SK-N-SH treated with all-trans-retinoic acid at 6 μM for 48 hours (cell line): ENCODE measurements at regions not wholly inside any gene's neighbourhood (a gene's known extent, or its start where the extent isn't known, plus 50 kb on each side); places are given as distances from the start of the nearest gene placed in this dataset.

ENCODE experiments used
- CREB5 ChIP-seq: fragments of 250-450 bp; sonication (Bioruptor Pico); IDR thresholded peaks from 2 replicates; pipeline ENCODE4 v1.5.1; 2020; ENCODE audit warnings: low read depth, mild to moderate bottlenecking, moderate library complexity
- PATZ1 ChIP-seq: fragments of 250-450 bp; sonication (Bioruptor Pico); IDR thresholded peaks from 2 replicates; pipeline ENCODE4 v1.8.0; 2020; ENCODE audit warnings: mild to moderate bottlenecking, moderate library complexity, borderline replicate concordance
- ZC3H10 ChIP-seq: fragments of 250-450 bp; sonication (Bioruptor Pico); IDR thresholded peaks from 2 replicates; pipeline ENCODE4 v1.5.1; 2021; ENCODE audit warnings: mild to moderate bottlenecking, moderate library complexity

DNA sequence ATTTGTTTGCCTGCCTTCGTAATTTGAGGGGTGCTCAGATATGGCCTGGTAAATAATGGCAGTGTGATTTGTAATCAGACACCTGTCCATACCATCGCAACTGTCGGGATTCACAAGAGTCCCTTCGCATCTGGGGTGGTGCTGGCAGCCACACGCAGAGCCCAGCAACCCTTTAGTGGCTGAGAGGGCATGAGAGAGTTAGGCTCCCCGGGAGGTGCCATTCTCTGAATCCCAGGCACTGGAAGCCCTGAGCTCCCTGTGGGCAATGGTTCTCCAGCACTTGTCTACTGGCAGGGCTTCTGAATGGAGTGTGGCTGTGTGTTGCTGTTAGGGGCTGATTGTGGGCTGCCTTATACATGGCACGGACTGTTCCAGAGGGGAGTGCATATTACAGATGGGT is 230.1 kb downstream of the EBLN2 start:
- TF ChIP-seq PATZ1 (CRISPR knock-in tag) (no peak), ZC3H10 (CRISPR knock-in tag) (no peak), CREB5 (CRISPR knock-in tag) (no peak)
